Breast epithelium (tissue), 3 donors: ENCODE measurements at regions not wholly inside any gene's neighbourhood (a gene's known extent, or its start where the extent isn't known, plus 50 kb on each side); places are given as distances from the start of the nearest gene placed in this dataset.

Source experiments
- CTCF ChIP-seq, 3 donors: fragments of 450-650 bp; IDR thresholded peaks; one replicate each; pipeline ENCODE4 v1.5.1; 2016 to 2017; ENCODE audit warnings: antibody characterized with exemption in 3 of 3, mild to moderate bottlenecking in 3 of 3, moderate library complexity in 3 of 3
- POLR2A ChIP-seq: fragments of 450-650 bp; IDR thresholded peaks from one replicate; pipeline ENCODE4 v1.6.1; 2016; ENCODE audit warnings: antibody characterized with exemption, mild to moderate bottlenecking, moderate library complexity
- POLR2AphosphoS5 ChIP-seq, 3 donors: sonication (generic); formaldehyde crosslinking; IDR thresholded peaks; one replicate each; pipeline ENCODE4 v1.6.1; 2017; ENCODE audit warnings: antibody characterized with exemption in 3 of 3

- TF ChIP-seq CTCF (IDR thresholded peaks at IDR 0.05) (no peak), POLR2A (no peak), POLR2AphosphoS5 (IDR thresholded peaks at IDR 0.05) (no peak)
These were observed 261.3 kb upstream of the ARHGAP20 start for GRCh38 chr11:110973401-110973980.
